RKO (cell line): ENCODE measurements at regions not wholly inside any gene's neighbourhood (a gene's known extent, or its start where the extent isn't known, plus 50 kb on each side); places are given as distances from the start of the nearest gene placed in this dataset.

Source experiments
- DNase-seq: peaks from one replicate; pipeline ENCODE4 v3.0.0-alpha.2; 2016; ENCODE audit warnings: low spot score

GRCh38 chr20:56801971-56802755 lies 173.1 kb downstream of the TFAP2C start:
- DNase-seq: no peak

- no peak for DNase-seq
These were observed 173.7 kb downstream of the TFAP2C start for GRCh38 chr20:56802805-56803204.

GRCh38 chr20:56805313-56805712 lies 176.2 kb downstream of the TFAP2C start:
- DNase-seq: no peak

- no peak for DNase-seq
These were observed 176.9 kb downstream of the TFAP2C start for GRCh38 chr20:56805966-56806365.

- DNase-seq: no peak
These were observed 177.9 kb downstream of the TFAP2C start for GRCh38 chr20:56806952-56807517.

GRCh38 chr20:56808117-56808725 lies 179.1 kb downstream of the TFAP2C start:
- DNase-seq: no peak

- no peak for DNase-seq
These were observed 179.6 kb downstream of the TFAP2C start for GRCh38 chr20:56808732-56809131.

GRCh38 chr20:56809668-56810067 lies 180.6 kb downstream of the TFAP2C start:
- DNase-seq: no peak

GRCh38 chr20:56810141-56810540 lies 181.0 kb downstream of the TFAP2C start:
- no peak for DNase-seq

- no peak for DNase-seq
These were observed 186.7 kb downstream of the TFAP2C start for GRCh38 chr20:56815796-56816195.

- DNase-seq: no peak
These were observed 187.2 kb downstream of the TFAP2C start for GRCh38 chr20:56816349-56816748.

- no peak for DNase-seq
These were observed 188.9 kb downstream of the TFAP2C start for GRCh38 chr20:56817780-56818675.

GRCh38 chr20:56820984-56821383 lies 191.9 kb downstream of the TFAP2C start:
- no peak for DNase-seq

- no peak for DNase-seq
These were observed 197.2 kb downstream of the TFAP2C start for GRCh38 chr20:56826306-56826704.

GRCh38 chr20:56826705-56827665 lies 197.9 kb downstream of the TFAP2C start:
- no peak for DNase-seq

- no peak for DNase-seq
These were observed 198.7 kb downstream of the TFAP2C start for GRCh38 chr20:56827763-56828162.

GRCh38 chr20:56828402-56828801 lies 199.3 kb downstream of the TFAP2C start:
- no peak for DNase-seq

- no peak for DNase-seq
These were observed 200.8 kb downstream of the TFAP2C start for GRCh38 chr20:56829788-56830385.

GRCh38 chr20:56831795-56832194 lies 202.7 kb downstream of the TFAP2C start:
- no peak for DNase-seq

- no peak for DNase-seq
These were observed 204.3 kb downstream of the TFAP2C start for GRCh38 chr20:56833427-56833826.
